ENCODE measurements at regions not wholly inside any gene's neighbourhood (a gene's known extent, or its start where the extent isn't known, plus 50 kb on each side); places are given as distances from the start of the nearest gene placed in this dataset.

DNA sequence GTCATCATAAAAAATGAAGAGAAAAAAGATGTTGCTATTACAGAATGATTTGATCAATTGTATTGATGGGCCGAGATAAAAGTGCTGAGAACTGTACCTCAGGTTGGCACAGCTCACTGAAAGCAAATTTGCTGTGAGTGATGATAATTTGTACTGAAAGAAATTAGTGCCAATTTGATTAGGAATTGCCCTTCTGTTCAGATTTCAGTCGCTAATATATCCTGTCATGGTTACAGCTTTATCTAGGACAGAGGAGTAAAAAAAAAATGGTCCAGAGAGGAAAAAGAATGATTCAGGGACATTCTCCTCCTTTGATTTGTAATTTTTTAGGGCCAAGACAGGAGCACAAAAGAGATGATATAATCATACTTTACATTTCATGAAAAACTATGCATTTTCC, 1264.2 kb downstream of the ROBO2 start:
- TF ChIP-seq, protein P1, sequence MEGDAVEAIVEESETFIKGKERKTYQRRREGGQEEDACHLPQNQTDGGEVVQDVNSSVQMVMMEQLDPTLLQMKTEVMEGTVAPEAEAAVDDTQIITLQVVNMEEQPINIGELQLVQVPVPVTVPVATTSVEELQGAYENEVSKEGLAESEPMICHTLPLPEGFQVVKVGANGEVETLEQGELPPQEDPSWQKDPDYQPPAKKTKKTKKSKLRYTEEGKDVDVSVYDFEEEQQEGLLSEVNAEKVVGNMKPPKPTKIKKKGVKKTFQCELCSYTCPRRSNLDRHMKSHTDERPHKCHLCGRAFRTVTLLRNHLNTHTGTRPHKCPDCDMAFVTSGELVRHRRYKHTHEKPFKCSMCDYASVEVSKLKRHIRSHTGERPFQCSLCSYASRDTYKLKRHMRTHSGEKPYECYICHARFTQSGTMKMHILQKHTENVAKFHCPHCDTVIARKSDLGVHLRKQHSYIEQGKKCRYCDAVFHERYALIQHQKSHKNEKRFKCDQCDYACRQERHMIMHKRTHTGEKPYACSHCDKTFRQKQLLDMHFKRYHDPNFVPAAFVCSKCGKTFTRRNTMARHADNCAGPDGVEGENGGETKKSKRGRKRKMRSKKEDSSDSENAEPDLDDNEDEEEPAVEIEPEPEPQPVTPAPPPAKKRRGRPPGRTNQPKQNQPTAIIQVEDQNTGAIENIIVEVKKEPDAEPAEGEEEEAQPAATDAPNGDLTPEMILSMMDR (IDR thresholded peaks at IDR 0.05) = no peak
- TF ChIP-seq POLR2A (IDR thresholded peaks at IDR 0.05) (no peak), EP300 (IDR thresholded peaks at IDR 0.05; ENCODE audit: low read depth) (no peak), POLR2AphosphoS5 (IDR thresholded peaks at IDR 0.05) (no peak)

Measured in transverse colon (tissue), 4 donors.